Parathyroid adenoma (tissue), 2 donors: ENCODE measurements at regions not wholly inside any gene's neighbourhood (a gene's known extent, or its start where the extent isn't known, plus 50 kb on each side); places are given as distances from the start of the nearest gene placed in this dataset.
"Not testable (repeated sequence)": the region's sequence is repeated elsewhere in the genome, so short reads cannot be mapped to it uniquely, and the experiment has no call there.

Source experiments
- H2AFZ ChIP-seq: fragments of 300-600 bp; sonication (generic); one replicate; pipeline ENCODE4 v1.7.0; 2017; ENCODE audit warnings: antibody characterized with exemption, mild to moderate bottlenecking
- H3K27ac ChIP-seq: fragments of 300-600 bp; sonication (generic); one replicate; pipeline ENCODE4 v1.7.0; 2017
- H3K27me3 ChIP-seq: fragments of 300-600 bp; sonication (generic); one replicate; pipeline ENCODE4 v1.7.0; 2017; ENCODE audit warnings: low read length; ENCODE audit not compliant: control insufficient read depth, insufficient read depth
- H3K36me3 ChIP-seq: fragments of 300-600 bp; sonication (generic); one replicate; pipeline ENCODE4 v1.7.0; 2017; ENCODE audit warnings: low read length; ENCODE audit not compliant: control insufficient read depth, insufficient read depth
- H3K4me1 ChIP-seq: fragments of 300-600 bp; sonication (generic); one replicate; pipeline ENCODE4 v1.7.0; 2017; ENCODE audit warnings: control low read depth
- H3K4me2 ChIP-seq: fragments of 300-600 bp; sonication (generic); one replicate; pipeline ENCODE4 v1.7.0; 2017; ENCODE audit warnings: low read length
- H3K4me3 ChIP-seq: fragments of 300-600 bp; sonication (generic); one replicate; pipeline ENCODE4 v1.7.0; 2017; ENCODE audit warnings: low read depth, low read length
- H3K79me2 ChIP-seq: fragments of 300-600 bp; sonication (generic); one replicate; pipeline ENCODE4 v1.7.0; 2017; ENCODE audit warnings: control low read depth
- H3K9ac ChIP-seq: fragments of 300-600 bp; sonication (generic); one replicate; pipeline ENCODE4 v1.7.0; 2017; ENCODE audit warnings: mild to moderate bottlenecking
- H3K9me3 ChIP-seq: fragments of 300-600 bp; sonication (generic); one replicate; pipeline ENCODE4 v1.7.0; 2017; ENCODE audit warnings: low read length; ENCODE audit not compliant: control insufficient read depth
- TF ChIP-seq, protein P1 (sequence below): fragments of 300-600 bp; sonication (generic); IDR thresholded peaks from one replicate; pipeline ENCODE4 v1.7.0; 2017; ENCODE audit warnings: antibody characterized with exemption, mild to moderate bottlenecking
- donor health status: primary hyperparathyroidism.

DNA sequence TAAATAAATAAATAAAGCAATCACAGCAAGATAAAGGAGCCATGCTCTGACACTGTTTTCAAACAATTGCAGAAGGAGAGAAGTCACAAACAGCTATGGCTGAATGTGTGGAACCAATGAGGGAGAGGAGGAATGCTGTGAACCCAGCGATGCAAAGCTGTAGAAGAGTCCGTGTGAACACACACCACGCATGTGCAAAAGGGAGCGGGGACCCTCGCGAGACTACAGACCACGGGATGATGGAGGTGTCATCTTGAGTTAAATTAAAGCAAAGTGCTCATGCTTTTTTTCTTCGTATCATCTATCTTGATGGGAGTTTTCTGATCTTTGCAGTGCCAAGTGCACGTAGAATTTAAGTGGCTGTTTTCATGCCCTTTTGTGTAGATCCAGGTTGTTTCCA is 123.8 kb upstream of the CDH5 start:
- H3K9me3 ChIP-seq: no peaks in the 10 kb centered on the region
- no peak overlapping the region for H3K27ac ChIP-seq
- H3K9ac ChIP-seq: no peak overlapping the region
- TF ChIP-seq, protein P1, sequence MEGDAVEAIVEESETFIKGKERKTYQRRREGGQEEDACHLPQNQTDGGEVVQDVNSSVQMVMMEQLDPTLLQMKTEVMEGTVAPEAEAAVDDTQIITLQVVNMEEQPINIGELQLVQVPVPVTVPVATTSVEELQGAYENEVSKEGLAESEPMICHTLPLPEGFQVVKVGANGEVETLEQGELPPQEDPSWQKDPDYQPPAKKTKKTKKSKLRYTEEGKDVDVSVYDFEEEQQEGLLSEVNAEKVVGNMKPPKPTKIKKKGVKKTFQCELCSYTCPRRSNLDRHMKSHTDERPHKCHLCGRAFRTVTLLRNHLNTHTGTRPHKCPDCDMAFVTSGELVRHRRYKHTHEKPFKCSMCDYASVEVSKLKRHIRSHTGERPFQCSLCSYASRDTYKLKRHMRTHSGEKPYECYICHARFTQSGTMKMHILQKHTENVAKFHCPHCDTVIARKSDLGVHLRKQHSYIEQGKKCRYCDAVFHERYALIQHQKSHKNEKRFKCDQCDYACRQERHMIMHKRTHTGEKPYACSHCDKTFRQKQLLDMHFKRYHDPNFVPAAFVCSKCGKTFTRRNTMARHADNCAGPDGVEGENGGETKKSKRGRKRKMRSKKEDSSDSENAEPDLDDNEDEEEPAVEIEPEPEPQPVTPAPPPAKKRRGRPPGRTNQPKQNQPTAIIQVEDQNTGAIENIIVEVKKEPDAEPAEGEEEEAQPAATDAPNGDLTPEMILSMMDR: no peak
- no peaks in the 10 kb centered on the region for H3K4me1 ChIP-seq
- H3K4me2 ChIP-seq: no peak overlapping the region
- no peaks in the 10 kb centered on the region for H3K36me3 ChIP-seq
- no peaks in the 10 kb centered on the region for H3K79me2 ChIP-seq
- H3K27me3 ChIP-seq: no peaks in the 10 kb centered on the region
- no peak overlapping the region for H3K4me3 ChIP-seq
- no peak overlapping the region for H2AFZ ChIP-seq

DNA sequence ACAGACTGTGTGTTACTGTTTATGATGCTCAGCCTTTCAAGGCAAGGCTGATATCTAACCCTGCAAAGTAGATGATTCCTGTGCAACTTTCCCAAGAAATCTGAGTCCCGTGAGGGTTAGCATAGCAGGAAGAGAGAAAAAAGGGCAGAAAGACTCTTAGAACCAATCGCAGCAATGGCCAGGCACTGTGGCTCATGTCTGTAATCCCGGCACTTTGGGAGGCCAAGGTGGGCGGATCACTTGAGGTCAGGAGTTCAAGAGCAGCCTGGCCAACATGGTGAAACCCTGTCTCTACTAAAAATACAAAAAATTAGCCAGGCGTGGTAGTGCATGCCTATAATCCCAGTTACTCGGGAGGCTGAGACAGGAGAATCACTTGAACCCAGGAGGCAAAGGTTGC is 124.3 kb upstream of the CDH5 start:
- H3K4me3 ChIP-seq, H3K27me3 ChIP-seq, H3K9ac ChIP-seq, H3K36me3 ChIP-seq, H3K79me2 ChIP-seq, H3K4me2 ChIP-seq, H3K27ac ChIP-seq, H3K9me3 ChIP-seq, H3K4me1 ChIP-seq, H2AFZ ChIP-seq: not testable (repeated sequence)

DNA sequence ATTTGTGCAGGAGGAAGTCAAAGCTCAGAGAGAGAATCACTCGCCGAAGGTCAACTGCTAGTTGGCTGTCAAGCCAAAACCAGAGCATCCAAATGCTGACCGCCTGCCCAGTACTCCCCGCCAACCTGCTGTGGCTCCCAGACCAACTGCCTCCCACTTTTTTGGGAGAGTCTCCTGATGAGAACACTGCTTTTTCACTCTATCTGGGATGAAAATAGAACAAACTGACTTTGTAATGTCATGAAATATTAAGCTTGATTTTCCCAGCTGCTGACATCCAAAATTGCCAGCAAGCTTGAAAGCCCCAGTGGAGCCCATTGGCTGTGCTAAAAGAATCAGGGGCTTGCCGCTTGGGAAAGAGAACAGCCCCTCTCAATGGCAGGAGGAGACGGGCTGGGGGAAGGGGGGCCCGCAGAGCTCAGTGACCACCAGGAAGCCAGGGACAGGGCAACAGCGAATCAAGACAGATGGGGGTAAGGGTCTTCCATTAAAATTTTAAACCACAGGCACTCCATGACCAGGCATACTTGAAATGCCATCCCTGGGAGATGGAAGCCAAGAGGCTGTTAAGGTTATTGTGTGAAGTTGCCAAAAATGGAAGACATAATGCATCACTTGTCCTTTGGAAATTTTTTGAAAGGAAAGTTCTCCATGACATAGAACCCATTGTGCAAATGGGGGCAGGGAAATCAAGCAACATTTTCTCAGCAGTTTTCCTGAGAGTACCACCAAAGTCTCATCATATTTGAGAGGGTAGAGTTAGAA is 125.7 kb upstream of the CDH5 start:
- H3K27ac ChIP-seq: no peak overlapping the region
- TF ChIP-seq, protein P1: no peak
- no peaks in the 10 kb centered on the region for H3K27me3 ChIP-seq
- no peak overlapping the region for H2AFZ ChIP-seq
- H3K79me2 ChIP-seq: no peaks in the 10 kb centered on the region
- no peaks in the 10 kb centered on the region for H3K36me3 ChIP-seq
- H3K9me3 ChIP-seq: no peaks in the 10 kb centered on the region
- H3K4me3 ChIP-seq: no peak overlapping the region
- no peak overlapping the region for H3K4me2 ChIP-seq
- H3K4me1 ChIP-seq: no peaks in the 10 kb centered on the region
- no peak overlapping the region for H3K9ac ChIP-seq

DNA sequence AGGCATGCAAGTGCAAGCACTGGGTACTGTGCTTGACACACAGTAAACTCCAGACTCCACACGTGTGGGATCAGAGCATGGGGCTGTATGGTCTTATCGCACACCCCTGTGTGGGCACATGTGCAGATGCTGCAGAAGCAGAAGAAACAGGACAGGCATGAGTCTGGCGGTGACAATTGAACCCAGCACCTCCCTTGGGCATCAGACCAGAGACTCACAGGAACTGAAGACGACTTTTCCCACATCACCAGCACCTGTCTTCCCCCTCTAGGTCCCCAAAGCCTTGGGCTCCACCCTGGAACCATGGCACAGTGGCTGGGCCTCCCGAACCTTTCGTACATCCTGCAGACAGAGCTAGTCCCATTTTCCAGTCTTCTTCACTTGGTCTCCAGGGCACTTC is 126.4 kb upstream of the CDH5 start:
- no peak overlapping the region for H3K4me3 ChIP-seq
- no peaks in the 10 kb centered on the region for H3K4me1 ChIP-seq
- no peak overlapping the region for H3K27ac ChIP-seq
- H3K79me2 ChIP-seq: no peaks in the 10 kb centered on the region
- no peaks in the 10 kb centered on the region for H3K9me3 ChIP-seq
- TF ChIP-seq, protein P1: no peak
- no peaks in the 10 kb centered on the region for H3K36me3 ChIP-seq
- no peak overlapping the region for H2AFZ ChIP-seq
- no peak overlapping the region for H3K4me2 ChIP-seq
- H3K27me3 ChIP-seq: no peaks in the 10 kb centered on the region
- no peak overlapping the region for H3K9ac ChIP-seq

DNA sequence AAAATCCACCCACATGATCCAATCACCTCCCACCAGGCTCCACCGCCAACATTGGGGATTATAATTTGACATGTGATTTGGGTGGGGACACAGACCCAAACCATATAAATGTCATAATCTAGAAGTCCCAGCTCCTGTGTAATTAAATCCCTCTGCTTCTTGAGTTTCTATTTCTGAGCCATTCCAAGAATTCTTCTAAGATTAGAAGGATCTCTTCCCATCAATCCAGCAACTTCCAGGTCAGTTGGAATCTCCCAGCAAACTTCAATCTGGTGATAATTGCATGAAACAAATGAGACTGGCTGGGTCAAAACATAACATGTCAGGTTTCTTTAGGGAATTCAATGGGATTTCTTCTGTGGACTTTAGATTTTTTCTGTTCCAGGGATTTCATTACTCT is 127.8 kb upstream of the CDH5 start:
- no peaks in the 10 kb centered on the region for H3K36me3 ChIP-seq
- TF ChIP-seq, protein P1: no peak
- no peaks in the 10 kb centered on the region for H3K4me1 ChIP-seq
- H3K9me3 ChIP-seq: no peaks in the 10 kb centered on the region
- H3K27me3 ChIP-seq: no peaks in the 10 kb centered on the region
- no peak overlapping the region for H3K27ac ChIP-seq
- no peak overlapping the region for H3K4me3 ChIP-seq
- no peak overlapping the region for H3K9ac ChIP-seq
- H2AFZ ChIP-seq: no peak overlapping the region
- H3K4me2 ChIP-seq: no peak overlapping the region
- H3K79me2 ChIP-seq: no peaks in the 10 kb centered on the region
